T-cell (primary cell): ENCODE measurements at regions not wholly inside any gene's neighbourhood (a gene's known extent, or its start where the extent isn't known, plus 50 kb on each side); places are given as distances from the start of the nearest gene placed in this dataset.
A peak's percentile ranks its signal among the peaks of the same experiment; 100 is the strongest.

Experiments
- ATAC-seq, 4 experiments: fragments of 200-7000 bp in 3 of 4; fragments of 150-1000 bp in 1 of 4; cut with Tn5 transposase; replicated peaks in 1 of 4; 1 replicate in 3 of 4; 2 replicates in 1 of 4; pipeline ENCODE4 v1.10.0; 2021; ENCODE audit warnings: moderate library complexity in 3 of 4, mild to moderate bottlenecking in 2 of 4, moderate number of reproducible peaks in 1 of 4
- CTCF ChIA-PET, 2 donors: fragments of 300-600 bp; sonication (Branson Sonifier 250); formaldehyde crosslinking; loops; one replicate each; lab custom pipeline; 2022; ENCODE audit warnings: antibody characterized with exemption in 2 of 2; lab: Charles Lee
- POLR2A ChIA-PET, 2 donors: fragments of 300-600 bp; sonication (Branson Sonifier 250); formaldehyde crosslinking; loops; one replicate each; lab custom pipeline; 2022; ENCODE audit warnings: antibody characterized with exemption in 2 of 2; lab: Charles Lee
- DNase-seq, 35 experiments: peaks; one replicate each; pipeline versions ENCODE4 v3.0.0 to v3.0.0-alpha.2; 2013 to 2023
- H3K27ac ChIP-seq: one replicate; pipeline ENCODE4 v1.5.1; 2013; ENCODE audit warnings: low read length
- H3K27me3 ChIP-seq, 2 experiments: replicated peaks in 1 of 2; 1 replicate in 1 of 2; 2 replicates in 1 of 2; pipeline versions ENCODE4 v1.6.1 to v1.7.0; 2013; ENCODE audit warnings: low read length in 1 of 2, mixed read lengths in 1 of 2; ENCODE audit not compliant: control insufficient read depth in 2 of 2, insufficient read depth in 2 of 2; ENCODE audit errors: extremely low read depth in 1 of 2
- H3K36me3 ChIP-seq, 2 donors: 1 replicate in 1 of 2; 2 replicates in 1 of 2; pipeline versions ENCODE4 v1.6.1 to v1.7.0; 2013; ENCODE audit warnings: low read length in 1 of 2; ENCODE audit not compliant: control insufficient read depth in 2 of 2, insufficient read depth in 1 of 2; ENCODE audit errors: extremely low read depth in 1 of 2
- H3K4me1 ChIP-seq, 2 experiments: 1 replicate in 1 of 2; 2 replicates in 1 of 2; pipeline versions ENCODE4 v1.6.1 to v1.7.0; 2013; ENCODE audit warnings: low read length in 2 of 2, mixed read lengths in 1 of 2; ENCODE audit not compliant: insufficient read depth in 2 of 2, control insufficient read depth in 1 of 2; ENCODE audit errors: extremely low read depth in 1 of 2
- H3K4me3 ChIP-seq, 2 donors: 1 replicate in 1 of 2; 2 replicates in 1 of 2; pipeline versions ENCODE4 v1.5.1 to v1.7.0; 2013; ENCODE audit warnings: mild to moderate bottlenecking in 2 of 2, low read length in 1 of 2, moderate library complexity in 1 of 2; ENCODE audit not compliant: control insufficient read depth in 1 of 2; ENCODE audit errors: extremely low read depth in 1 of 2
- H3K9me3 ChIP-seq: 2 replicates; pipeline ENCODE4 v1.7.0; 2013
- H3K27ac Mint-ChIP-seq, 2 donors: one replicate each; pipeline ENCODE4 v1.8.0; 2020 to 2021; ENCODE audit warnings: mild to moderate bottlenecking in 2 of 2, mixed read lengths in 2 of 2
- H3K27me3 Mint-ChIP-seq, 2 donors: one replicate each; pipeline ENCODE4 v1.8.0; 2021 to 2022; ENCODE audit warnings: mixed read lengths in 2 of 2
- H3K36me3 Mint-ChIP-seq: one replicate; pipeline ENCODE4 v1.8.0; 2021; ENCODE audit warnings: mixed read lengths
- H3K4me1 Mint-ChIP-seq, 3 donors: one replicate each; pipeline ENCODE4 v1.8.0; 2020 to 2022; ENCODE audit warnings: mixed read lengths in 3 of 3, mild to moderate bottlenecking in 1 of 3
- H3K4me3 Mint-ChIP-seq, 3 donors: one replicate each; pipeline ENCODE4 v1.8.0; 2020 to 2022; ENCODE audit warnings: mild to moderate bottlenecking in 3 of 3, mixed read lengths in 3 of 3, moderate library complexity in 3 of 3
- H3K9me3 Mint-ChIP-seq, 3 donors: one replicate each; pipeline ENCODE4 v1.8.0; 2020 to 2022; ENCODE audit warnings: mixed read lengths in 3 of 3
- WGBS: methylation state at CpG from one replicate; pipeline ENCODE4 v1.1.5; 2013; ENCODE audit warnings: missing lambda C conversion rate; ENCODE audit not compliant: insufficient coverage; 5-methylcytosine and 5-hydroxymethylcytosine counted together

DNA sequence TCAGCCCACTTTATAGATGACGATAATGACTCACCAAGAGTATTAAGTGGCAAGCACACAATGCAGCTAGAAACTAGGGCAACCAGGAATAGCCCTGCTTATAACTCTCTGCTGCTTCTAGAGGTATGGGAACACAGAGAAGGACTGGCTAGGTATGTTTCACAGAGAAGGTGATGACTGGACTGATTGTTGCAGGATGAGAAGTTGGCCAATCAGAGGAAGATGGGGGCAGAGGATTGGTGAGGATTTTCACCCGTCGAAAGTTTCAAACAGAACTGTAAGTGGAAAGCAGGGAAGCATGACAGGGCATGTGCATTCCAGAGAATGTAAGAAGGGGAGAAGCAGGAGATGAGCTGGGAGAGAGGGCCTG lies 222.4 kb upstream of the JUN start:
- H3K36me3 ChIP-seq = no peaks in the 10 kb centered on the region
- Mint-ChIP-seq H3K36me3 (no peaks in the 10 kb centered on the region), H3K4me1 (peaks cover 32 to 39% (median 32%) of the 10 kb centered on the region in 3 donors), H3K27me3 (no peaks in the 10 kb centered on the region), H3K27ac (peak overlapping the region in 1 of 2 donors; percentile 36), H3K9me3 (no peaks in the 10 kb centered on the region), H3K4me3 (peak overlapping the region in 1 of 3 donors; percentile 9)
- 82% methylated on average over 2 of the region's 3 CpGs for WGBS
- ChIA-PET POLR2A (interaction anchor here in 1 of 2 donors (0.6 kb wide), 1 partner anchor 278 kb away, joined by 3 read pairs; no protein-coding TSS in a partner anchor), CTCF (no interaction called here)
- DNase-seq (no peak), ATAC-seq (no peak)
- H3K9me3 ChIP-seq = no peaks in the 10 kb centered on the region
- H3K27ac ChIP-seq = no peak overlapping the region
- H3K4me1 ChIP-seq = peaks cover 8 to 27% of the 10 kb centered on the region in 2 experiments
- H3K4me3 ChIP-seq = no peak overlapping the region
- no peaks in the 10 kb centered on the region for H3K27me3 ChIP-seq

DNA sequence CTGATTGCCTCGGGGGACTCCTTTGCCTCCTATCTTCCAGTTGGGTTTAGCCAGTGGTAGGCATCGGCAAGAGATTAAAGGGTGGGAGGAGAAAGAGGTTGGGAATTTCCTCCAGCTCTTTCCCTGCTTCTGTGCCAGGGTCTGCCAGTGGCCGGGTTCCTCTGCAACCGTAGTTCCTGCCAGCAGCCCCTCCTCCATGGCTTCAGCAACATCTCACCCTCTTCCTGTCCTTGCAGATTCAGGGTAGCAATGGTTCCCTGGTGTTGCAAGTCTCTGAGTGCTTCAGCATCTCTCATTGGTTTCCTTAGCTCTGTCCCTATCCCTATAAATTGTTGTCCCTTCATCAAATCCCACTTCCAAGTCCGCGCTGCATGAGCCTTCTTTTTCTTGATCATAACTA lies 223.1 kb upstream of the JUN start:
- Histone ChIP-seq H3K36me3 (no peaks in the 10 kb centered on the region), H3K9me3 (no peaks in the 10 kb centered on the region), H3K27ac (no peak overlapping the region), H3K27me3 (no peaks in the 10 kb centered on the region), H3K4me3 (no peak overlapping the region), H3K4me1 (peaks cover 8 to 27% of the 10 kb centered on the region in 2 experiments)
- no peak for ATAC-seq
- no peak for DNase-seq
- Mint-ChIP-seq H3K4me1 (peaks cover 32 to 39% (median 32%) of the 10 kb centered on the region in 3 donors), H3K27ac (no peak overlapping the region), H3K9me3 (no peaks in the 10 kb centered on the region), H3K27me3 (no peaks in the 10 kb centered on the region), H3K4me3 (no peak overlapping the region), H3K36me3 (no peaks in the 10 kb centered on the region)
- ChIA-PET CTCF (no interaction called here), POLR2A (no interaction called here)
- 47% methylated on average over 2 of the region's 6 CpGs for WGBS

DNA sequence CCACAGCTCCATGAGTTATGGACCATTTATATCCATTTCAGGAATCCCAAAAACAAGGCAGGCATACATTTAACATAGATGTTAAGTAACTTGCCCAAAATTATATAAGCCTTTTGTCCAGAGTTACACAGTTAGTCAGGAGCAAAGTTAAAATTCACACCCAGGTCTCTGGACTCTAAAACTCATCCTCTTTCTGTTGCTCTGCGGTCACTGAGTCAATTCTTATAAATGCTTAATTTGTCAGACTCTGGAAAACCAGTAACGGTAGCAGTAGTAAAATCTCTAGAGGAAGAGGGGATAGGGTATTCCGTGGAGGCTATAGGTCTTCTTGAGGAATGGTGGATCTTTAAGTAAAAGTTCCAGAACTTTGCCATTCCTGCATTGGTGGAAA lies 223.6 kb upstream of the JUN start:
- Mint-ChIP-seq H3K36me3 (no peaks in the 10 kb centered on the region), H3K27ac (no peak overlapping the region), H3K4me1 (peaks cover 32 to 39% (median 32%) of the 10 kb centered on the region in 3 donors), H3K9me3 (no peaks in the 10 kb centered on the region), H3K27me3 (no peaks in the 10 kb centered on the region), H3K4me3 (no peak overlapping the region)
- 50% methylated on average over 1 of the region's 3 CpGs for WGBS
- POLR2A ChIA-PET = no interaction called here
- CTCF ChIA-PET = no interaction called here
- H3K27ac ChIP-seq = no peak overlapping the region
- H3K4me1 ChIP-seq = peaks cover 8 to 27% of the 10 kb centered on the region in 2 experiments
- ATAC-seq (no peak), DNase-seq (no peak)
- H3K36me3 ChIP-seq = no peaks in the 10 kb centered on the region
- no peaks in the 10 kb centered on the region for H3K27me3 ChIP-seq
- no peaks in the 10 kb centered on the region for H3K9me3 ChIP-seq
- no peak overlapping the region for H3K4me3 ChIP-seq

DNA sequence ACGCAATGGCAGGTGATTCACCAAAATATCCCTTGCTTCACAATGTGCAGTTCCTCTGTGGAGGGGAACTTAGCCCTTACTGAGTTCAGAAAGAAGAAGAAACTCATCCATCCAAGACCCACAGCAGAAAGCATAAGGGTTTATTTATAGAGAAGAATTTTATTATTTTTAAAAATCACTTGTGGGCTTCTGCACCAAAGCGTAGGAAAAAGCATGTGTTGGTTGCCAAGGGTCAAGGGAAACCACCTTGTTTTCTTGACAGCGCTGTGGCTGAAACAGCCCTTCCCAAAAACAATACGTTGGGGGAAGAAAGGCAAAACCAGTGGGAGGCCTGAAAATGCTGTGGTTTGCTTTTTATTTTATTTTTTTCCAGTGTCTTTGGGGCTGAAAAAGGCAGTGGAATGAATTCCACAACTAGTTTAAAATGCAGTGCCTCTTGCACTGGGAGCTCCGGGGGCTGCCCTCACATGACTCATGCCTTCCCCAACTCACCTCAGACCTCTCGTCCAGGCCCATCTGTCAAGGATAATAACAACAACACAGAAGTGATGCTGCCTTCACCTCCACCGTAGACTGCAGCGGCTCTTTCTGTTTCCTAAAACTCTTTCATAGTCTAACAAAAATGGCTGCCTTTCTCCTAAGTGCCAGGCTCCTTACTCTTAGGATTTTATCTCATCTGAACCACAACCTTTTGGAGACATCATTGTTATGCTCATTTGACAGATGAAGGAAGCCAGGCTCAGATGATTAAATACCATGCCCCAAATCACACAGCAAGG lies 224.2 kb upstream of the JUN start:
- H3K4me3 Mint-ChIP-seq = no peak overlapping the region

DNA sequence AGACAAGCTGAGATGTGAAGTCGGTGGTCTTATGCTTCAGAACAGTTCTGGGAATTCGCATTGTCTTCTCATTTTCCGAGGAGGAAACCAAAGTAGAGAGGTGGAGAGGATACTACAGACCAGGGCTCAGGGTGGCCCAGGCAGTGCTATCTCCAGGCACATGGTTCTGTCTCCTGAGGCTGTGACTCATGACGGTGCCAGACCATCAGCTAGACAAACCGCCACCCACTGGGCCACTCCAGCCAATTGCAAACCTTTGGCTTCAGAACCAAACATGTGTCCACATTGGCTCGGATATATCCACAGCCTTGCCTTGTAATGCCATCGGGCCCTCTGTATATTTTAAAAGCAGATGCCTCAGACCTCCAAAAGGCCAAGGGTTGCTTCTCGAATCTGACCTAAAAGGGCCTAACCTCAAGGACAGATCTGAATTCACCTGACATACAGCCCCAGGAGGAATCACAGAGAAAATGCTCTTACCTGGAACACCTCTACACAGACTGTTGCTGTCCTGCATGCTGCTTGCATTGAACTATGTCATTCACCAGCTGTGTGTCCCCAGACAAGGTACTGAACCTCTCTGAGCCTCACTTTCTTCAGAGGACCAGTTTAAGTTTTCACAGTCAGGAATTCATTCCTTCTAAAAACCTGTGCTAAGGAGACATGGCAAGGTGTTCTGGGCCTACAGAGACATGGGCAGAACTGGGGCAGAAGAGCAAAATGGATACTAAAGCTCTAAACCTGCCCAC lies 224.9 kb upstream of the JUN start:
- POLR2A ChIA-PET = interaction anchor here in 1 of 2 donors (0.5 kb wide), 1 partner anchor 27 kb away, joined by 3 read pairs; no protein-coding TSS in a partner anchor
- Histone ChIP-seq H3K4me3 (no peak overlapping the region), H3K27ac (no peak overlapping the region)

More for the DNA sequence above, 224.2 kb upstream of the JUN start:
- H3K4me3 ChIP-seq = no peak overlapping the region
- no peaks in the 10 kb centered on the region for H3K36me3 ChIP-seq
- DNase-seq (no peak), ATAC-seq (no peak)
- no peaks in the 10 kb centered on the region for H3K9me3 Mint-ChIP-seq
- no peaks in the 10 kb centered on the region for H3K36me3 Mint-ChIP-seq
- ChIA-PET CTCF (no interaction called here), POLR2A (interaction anchor here in 1 of 2 donors (0.5 kb wide), 1 partner anchor 28 kb away, joined by 3 read pairs; no protein-coding TSS in a partner anchor)
- H3K27ac Mint-ChIP-seq = peak overlapping the region; percentile 25 to 31
- no peaks in the 10 kb centered on the region for H3K27me3 Mint-ChIP-seq
- H3K9me3 ChIP-seq = no peaks in the 10 kb centered on the region
- peaks cover 8 to 27% of the 10 kb centered on the region in 2 experiments for H3K4me1 ChIP-seq
- H3K4me1 Mint-ChIP-seq = peaks cover 32 to 41% (median 32%) of the 10 kb centered on the region in 3 donors
- H3K27ac ChIP-seq = no peak overlapping the region
- no peaks in the 10 kb centered on the region for H3K27me3 ChIP-seq
- 51% methylated on average over 4 of the region's 8 CpGs for WGBS

DNA sequence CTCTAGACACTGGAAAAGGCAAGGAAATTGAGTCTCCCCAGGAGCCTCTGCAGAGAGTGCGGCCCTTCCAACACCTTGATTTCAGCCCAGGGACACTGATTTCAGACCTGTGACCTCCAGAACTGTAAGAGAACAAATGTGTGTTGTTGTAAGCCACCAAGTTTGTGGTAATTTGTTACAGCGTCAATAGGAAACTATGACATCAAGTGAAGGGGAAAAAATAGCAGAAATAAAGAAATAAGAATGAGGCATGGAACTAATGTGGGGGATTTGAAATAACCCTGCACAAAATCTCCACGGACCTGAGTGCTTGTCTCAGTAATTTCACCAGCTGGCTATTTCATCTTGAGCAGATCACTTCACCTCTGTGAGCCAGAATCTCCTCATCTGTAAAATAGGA lies 227.8 kb upstream of the JUN start:
- peaks cover 0 to 12% of the 10 kb centered on the region in 2 experiments for H3K4me1 ChIP-seq
- no peaks in the 10 kb centered on the region for H3K27me3 ChIP-seq
- H3K27ac ChIP-seq = no peak overlapping the region
- no peak overlapping the region for H3K4me3 ChIP-seq
- DNase-seq = no peak
- no peaks in the 10 kb centered on the region for H3K36me3 Mint-ChIP-seq
- no peaks in the 10 kb centered on the region for H3K9me3 Mint-ChIP-seq
- H3K9me3 ChIP-seq = no peaks in the 10 kb centered on the region
- no peak overlapping the region for H3K27ac Mint-ChIP-seq
- WGBS = 93% methylated on average over 2 of the region's 3 CpGs
- no peaks in the 10 kb centered on the region for H3K36me3 ChIP-seq
- H3K4me1 Mint-ChIP-seq = peaks cover 9 to 25% (median 12%) of the 10 kb centered on the region in 3 donors
- H3K27me3 Mint-ChIP-seq = no peaks in the 10 kb centered on the region
- ChIA-PET POLR2A (no interaction called here), CTCF (no interaction called here)
- ATAC-seq = no peak
- no peak overlapping the region for H3K4me3 Mint-ChIP-seq

More for the DNA sequence above, 224.9 kb upstream of the JUN start:
- Mint-ChIP-seq H3K27ac (no peak overlapping the region), H3K9me3 (no peaks in the 10 kb centered on the region), H3K36me3 (no peaks in the 10 kb centered on the region), H3K4me3 (no peak overlapping the region), H3K27me3 (no peaks in the 10 kb centered on the region), H3K4me1 (peaks cover 32 to 42% (median 32%) of the 10 kb centered on the region in 3 donors)
- Histone ChIP-seq H3K9me3 (no peaks in the 10 kb centered on the region), H3K36me3 (no peaks in the 10 kb centered on the region), H3K4me1 (peaks cover 8 to 27% of the 10 kb centered on the region in 2 experiments), H3K27me3 (no peaks in the 10 kb centered on the region)
- WGBS = 99% methylated on average over 7 of the region's 8 CpGs
- no peak for DNase-seq
- CTCF ChIA-PET = no interaction called here
- ATAC-seq = no peak
